ENCODE measurements at regions not wholly inside any gene's neighbourhood (a gene's known extent, or its start where the extent isn't known, plus 50 kb on each side); places are given as distances from the start of the nearest gene placed in this dataset.

GRCh38 chr1:87595384-87595781, 266.7 kb downstream of the LMO4 start:
- ATAC-seq (no peak), DNase-seq (ENCODE audit: low spot score) (no peak)
- CTCF ChIA-PET, result no interaction called here
- Mint-ChIP-seq H3K27ac (no peak overlapping the region), H3K27me3 (ENCODE audit: low read depth) (no peaks in the 10 kb centered on the region), H3K9me3 (peaks cover 3% of the 10 kb centered on the region; the same call in 1 of the 2 replicates), H3K36me3 (no peaks in the 10 kb centered on the region), H3K4me1 (peaks cover 25% of the 10 kb centered on the region), H3K4me3 (no peak overlapping the region)
- POLR2A ChIA-PET, result no interaction called here
- TF ChIP-seq ATF2 (CRISPR knock-in tag; IDR thresholded peaks at IDR 0.05; ENCODE audit: borderline replicate concordance, low read depth) (no peak), AR (CRISPR knock-in tag; IDR thresholded peaks at IDR 0.05) (no peak), NFE2L1 (CRISPR knock-in tag; IDR thresholded peaks at IDR 0.05) (no peak), ZNF317 (CRISPR knock-in tag; IDR thresholded peaks at IDR 0.05; ENCODE audit: borderline replicate concordance, low read depth) (no peak), AFF4 (CRISPR knock-in tag; IDR thresholded peaks at IDR 0.05; ENCODE audit: borderline replicate concordance) (no peak), TEAD4 (CRISPR knock-in tag; IDR thresholded peaks at IDR 0.05) (no peak), FOXJ3 (CRISPR knock-in tag; IDR thresholded peaks at IDR 0.05; ENCODE audit: borderline replicate concordance) (no peak), NR1H2 (CRISPR knock-in tag; IDR thresholded peaks at IDR 0.05) (no peak), SMAD4 (CRISPR knock-in tag; IDR thresholded peaks at IDR 0.05) (no peak), IRF1 (CRISPR knock-in tag; IDR thresholded peaks at IDR 0.05) (no peak), GABPB1 (CRISPR knock-in tag; IDR thresholded peaks at IDR 0.05) (no peak), KAT7 (CRISPR knock-in tag; IDR thresholded peaks at IDR 0.05; ENCODE audit: borderline replicate concordance) (no peak), ZNF138 (CRISPR knock-in tag; conservative IDR thresholded peaks at IDR 0.05) (no peak), ERG (CRISPR knock-in tag; IDR thresholded peaks at IDR 0.05) (no peak), ZNF263 (CRISPR knock-in tag; IDR thresholded peaks at IDR 0.05; ENCODE audit: low read depth) (no peak), ETV6 (CRISPR knock-in tag; IDR thresholded peaks at IDR 0.05) (no peak), ZNF121 (CRISPR knock-in tag; IDR thresholded peaks at IDR 0.05) (no peak)
